HG03565 (cell line): ENCODE measurements at regions not wholly inside any gene's neighbourhood (a gene's known extent, or its start where the extent isn't known, plus 50 kb on each side); places are given as distances from the start of the nearest gene placed in this dataset.

ENCODE experiments used
- ATAC-seq: cut with Tn5 transposase; IDR thresholded peaks from one replicate; pipeline ENCODE4 v1.9.1; 2021; ENCODE audit warnings: mild to moderate bottlenecking, moderate library complexity; ENCODE audit not compliant: unreplicated experiment

- no peak for ATAC-seq
Measured at GRCh38 chr18:43875511-43875910, 598.2 kb upstream of the SYT4 start.

- no peak for ATAC-seq
Measured at GRCh38 chr18:43876286-43876685, 599.0 kb upstream of the SYT4 start.

GRCh38 chr18:43876748-43877147 is 599.5 kb upstream of the SYT4 start:
- no peak for ATAC-seq

- ATAC-seq = no peak
Measured at GRCh38 chr18:43877616-43878321, 600.5 kb upstream of the SYT4 start.

- no peak for ATAC-seq
Measured at GRCh38 chr18:43879415-43879814, 602.1 kb upstream of the SYT4 start.

- ATAC-seq = no peak
Measured at GRCh38 chr18:43882358-43883055, 605.2 kb upstream of the SYT4 start.

- ATAC-seq = no peak
Measured at GRCh38 chr18:43883886-43884285, 606.6 kb upstream of the SYT4 start.

- ATAC-seq = no peak
Measured at GRCh38 chr18:43886341-43886740, 609.1 kb upstream of the SYT4 start.

- no peak for ATAC-seq
Measured at GRCh38 chr18:43887491-43887890, 610.2 kb upstream of the SYT4 start.

GRCh38 chr18:43888598-43888997 is 611.3 kb upstream of the SYT4 start:
- ATAC-seq = no peak

- ATAC-seq = no peak
Measured at GRCh38 chr18:43893001-43893637, 615.8 kb upstream of the SYT4 start.

- ATAC-seq = no peak
Measured at GRCh38 chr18:43904209-43904837, 627.0 kb upstream of the SYT4 start.

- no peak for ATAC-seq
Measured at GRCh38 chr18:43914018-43914417, 636.7 kb upstream of the SYT4 start.

GRCh38 chr18:43916984-43917383 is 639.7 kb upstream of the SYT4 start:
- no peak for ATAC-seq

GRCh38 chr18:43917520-43917919 is 640.2 kb upstream of the SYT4 start:
- no peak for ATAC-seq

- ATAC-seq = no peak
Measured at GRCh38 chr18:43919551-43919950, 642.3 kb upstream of the SYT4 start.

- ATAC-seq = no peak
Measured at GRCh38 chr18:43931439-43931838, 654.1 kb upstream of the SYT4 start.

GRCh38 chr18:43932140-43932539 is 654.9 kb upstream of the SYT4 start:
- no peak for ATAC-seq

GRCh38 chr18:43933177-43933576 is 655.9 kb upstream of the SYT4 start:
- no peak for ATAC-seq

- ATAC-seq = no peak
Measured at GRCh38 chr18:43934322-43934721, 657.0 kb upstream of the SYT4 start.

- ATAC-seq = no peak
Measured at GRCh38 chr18:43934781-43935471, 657.6 kb upstream of the SYT4 start.
